ENCODE measurements at regions not wholly inside any gene's neighbourhood (a gene's known extent, or its start where the extent isn't known, plus 50 kb on each side); places are given as distances from the start of the nearest gene placed in this dataset.

DNA sequence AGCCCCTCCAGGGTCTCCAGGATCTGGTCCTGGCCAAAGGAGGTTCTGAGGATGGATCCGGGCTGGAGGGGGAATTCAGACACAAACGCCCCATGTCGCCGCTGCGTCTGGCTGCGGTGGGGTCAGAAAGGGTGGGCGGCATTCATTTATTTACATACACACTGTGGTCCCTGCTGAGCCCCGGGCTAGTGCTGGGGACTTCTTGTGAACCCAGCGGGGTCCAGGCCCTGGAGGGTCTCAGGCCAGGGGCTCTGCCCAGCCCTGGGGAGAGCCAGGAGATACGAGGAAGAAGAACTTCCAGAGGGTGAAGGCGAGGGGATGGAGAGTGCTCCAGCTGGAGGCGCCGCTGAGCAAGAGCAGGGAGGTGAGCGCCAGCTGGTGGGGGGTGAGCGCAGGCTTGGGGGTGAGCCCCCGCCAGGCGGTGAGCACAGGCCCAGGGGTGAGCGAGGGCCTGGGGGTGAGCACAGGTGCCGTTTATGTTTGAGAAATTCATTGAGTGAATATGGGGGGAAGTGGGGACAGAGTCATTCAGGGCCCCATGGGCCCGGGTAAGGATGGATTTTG lies 68.1 kb downstream of the NCOR2 start:
- TF ChIP-seq SUZ12 (IDR thresholded peaks at IDR 0.05; ENCODE audit: extremely low read depth, insufficient read depth, insufficient read length) (no peak), YY1 (IDR thresholded peaks at IDR 0.05; ENCODE audit: insufficient read depth, insufficient read length) (no peak)
